A549 (cell line): ENCODE measurements at regions not wholly inside any gene's neighbourhood (a gene's known extent, or its start where the extent isn't known, plus 50 kb on each side); places are given as distances from the start of the nearest gene placed in this dataset.
A peak's percentile ranks its signal among the peaks of the same experiment; 100 is the strongest.

Experiments
- ATAC-seq, 2 experiments: fragments of 200-7000 bp in 1 of 2; fragments of >200 bp in 1 of 2; cut with Nextera tagmentation in 1 of 2; cut with Tn5 transposase in 1 of 2; 3 replicates each; pipeline versions ENCODE4 v1.8.0 to v1.9.1; 2018 to 2020; ENCODE audit warnings: mild to moderate bottlenecking in 1 of 2, moderate library complexity in 1 of 2
- CTCF ChIA-PET: fragments of 300-600 bp; sonication (Branson Sonifier 250); formaldehyde crosslinking; extraction: SDS; loops from one replicate; lab custom pipeline; 2021; ENCODE audit warnings: antibody characterized with exemption, inconsistent platforms; lab: Yijun Ruan, JAX
- POLR2A ChIA-PET: fragments of 350-600 bp; formaldehyde crosslinking; extraction: SDS; loops from one replicate; lab custom pipeline; 2021; ENCODE audit warnings: antibody characterized with exemption, inconsistent platforms; lab: Yijun Ruan, JAX
- DNase-seq, 2 experiments: peaks; one replicate each; pipeline versions ENCODE4 v3.0.0 to v3.0.0-alpha.2; 2011 to 2016; ENCODE audit warnings: low read depth in 1 of 2, low spot score in 1 of 2
- FAIRE-seq: peaks from 2 replicates; lab custom pipeline; 2011; peaks lifted over from hg19 to GRCh38; lab: Jason Lieb, UNC
- H3K27ac ChIP-seq, 2 experiments: fragments of >200 bp; sonication (Bioruptor Twin); formaldehyde crosslinking; 3 replicates each; pipeline ENCODE4 v1.5.1; 2016 to 2017
- H3K4me1 ChIP-seq: fragments of >200 bp; sonication (Bioruptor Twin); formaldehyde crosslinking; 3 replicates; pipeline ENCODE4 v1.6.1; 2016
- H3K4me2 ChIP-seq: fragments of >200 bp; sonication (Bioruptor Twin); formaldehyde crosslinking; 3 replicates; pipeline ENCODE4 v1.6.1; 2016
- H3K4me3 ChIP-seq: fragments of >200 bp; sonication (Bioruptor Twin); formaldehyde crosslinking; 3 replicates; pipeline ENCODE4 v1.5.1; 2016
- H3K9me3 ChIP-seq: fragments of >200 bp; sonication (Bioruptor Twin); formaldehyde crosslinking; 3 replicates; pipeline ENCODE4 v1.6.1; 2016
- CBX8 ChIP-seq: fragments of 200-600 bp; sonication (generic); IDR thresholded peaks from 2 replicates; pipeline ENCODE4 v1.6.1; 2016
- CHD2 ChIP-seq: fragments of 150-350 bp; IDR thresholded peaks from 2 replicates; pipeline ENCODE4 v1.6.1; 2014; ENCODE audit warnings: low read length; ENCODE audit not compliant: partially characterized antibody
- EHF ChIP-seq: fragments of 250-450 bp; sonication (Bioruptor Pico); IDR thresholded peaks from 2 replicates; pipeline ENCODE4 v1.5.0; 2020; ENCODE audit warnings: mild to moderate bottlenecking
- EP300 ChIP-seq, 2 experiments: fragments of >200 bp; sonication (Bioruptor Twin); formaldehyde crosslinking; IDR thresholded peaks; 2 replicates in 1 of 2; 3 replicates in 1 of 2; pipeline ENCODE4 v1.6.1; 2016 to 2017
- ESRRA ChIP-seq: fragments of 150-350 bp; IDR thresholded peaks from 2 replicates; pipeline ENCODE4 v1.6.1; 2014; ENCODE audit warnings: mild to moderate bottlenecking, low read length, borderline replicate concordance
- HDAC2 ChIP-seq: fragments of 200-600 bp; sonication (generic); IDR thresholded peaks from 2 replicates; pipeline ENCODE4 v1.6.1; 2016
- HES2 ChIP-seq: fragments of >200 bp; sonication (Bioruptor Twin); formaldehyde crosslinking; IDR thresholded peaks from 2 replicates; pipeline ENCODE4 v1.6.1; 2016
- HEYL ChIP-seq: fragments of 250-450 bp; sonication (Bioruptor Pico); IDR thresholded peaks from 2 replicates; pipeline ENCODE4 v1.8.0; 2021; ENCODE audit warnings: mild to moderate bottlenecking, moderate library complexity
- MAX ChIP-seq: IDR thresholded peaks from 2 replicates; pipeline ENCODE4 v1.6.1; 2012
- MAZ ChIP-seq: fragments of 150-350 bp; IDR thresholded peaks from 2 replicates; pipeline ENCODE4 v1.6.1; 2014; ENCODE audit warnings: antibody characterized with exemption, low read depth, low read length, borderline replicate concordance
- NPAS2 ChIP-seq: fragments of 250-450 bp; sonication (Bioruptor Pico); IDR thresholded peaks from 2 replicates; pipeline ENCODE4 v1.8.0; 2022; ENCODE audit warnings: mild to moderate bottlenecking, moderate library complexity, borderline replicate concordance
- POLR2A ChIP-seq: IDR thresholded peaks from 2 replicates; pipeline ENCODE4 v1.6.1; 2012; ENCODE audit warnings: mild to moderate bottlenecking, low read length
- POLR2AphosphoS2 ChIP-seq: conservative IDR thresholded peaks from 2 replicates; pipeline ENCODE4 v1.6.1; 2012; ENCODE audit warnings: low read length, improper control_type of control experiment, inconsistent platforms
- RAD21 ChIP-seq, 2 experiments: fragments of >200 bp in 1 of 2; sonication (Bioruptor Twin) in 1 of 2; formaldehyde crosslinking in 1 of 2; IDR thresholded peaks in 1 of 2; conservative IDR thresholded peaks in 1 of 2; 2 replicates in 1 of 2; 3 replicates in 1 of 2; pipeline ENCODE4 v1.6.1; 2012 to 2018; ENCODE audit warnings: inconsistent platforms in 1 of 2
- RFX5 ChIP-seq: fragments of 450-650 bp; IDR thresholded peaks from 2 replicates; pipeline ENCODE4 v1.7.1; 2014; ENCODE audit warnings: antibody characterized with exemption, mild to moderate bottlenecking, moderate library complexity
- RNF2 ChIP-seq: fragments of 200-600 bp; sonication (generic); IDR thresholded peaks from 2 replicates; pipeline ENCODE4 v1.6.1; 2016; ENCODE audit warnings: low read depth, mild to moderate bottlenecking, antibody characterized with exemption, moderate library complexity, borderline replicate concordance
- SMC3 ChIP-seq: fragments of >200 bp; sonication (Bioruptor Twin); formaldehyde crosslinking; IDR thresholded peaks from 3 replicates; pipeline ENCODE4 v1.6.1; 2018; ENCODE audit warnings: inconsistent platforms
- TFCP2L1 ChIP-seq: fragments of 250-450 bp; sonication (Bioruptor Pico); IDR thresholded peaks from 2 replicates; pipeline ENCODE4 v1.5.0; 2021; ENCODE audit warnings: mild to moderate bottlenecking
- TP53 ChIP-seq: fragments of 250-450 bp; sonication (Bioruptor Pico); IDR thresholded peaks from 2 replicates; pipeline ENCODE4 v1.5.0; 2021; ENCODE audit warnings: mild to moderate bottlenecking, moderate library complexity
- ZNF302 ChIP-seq: fragments of 250-450 bp; sonication (Bioruptor Pico); IDR thresholded peaks from 2 replicates; pipeline ENCODE4 v1.9.0; 2021; ENCODE audit warnings: inconsistent platforms, mild to moderate bottlenecking, moderate library complexity
- WGBS: methylation state at CpG from one replicate; pipeline ENCODE4 v1.1.6; 2017; ENCODE audit errors: missing lambda C conversion rate; 5-methylcytosine and 5-hydroxymethylcytosine counted together
- TF ChIP-seq, protein P1 (sequence below): IDR thresholded peaks from 2 replicates; pipeline ENCODE4 v1.6.1; 2012; ENCODE audit warnings: low read depth, borderline replicate concordance
- TF ChIP-seq, protein P2 (sequence below): fragments of >200 bp; sonication (Bioruptor Twin); formaldehyde crosslinking; IDR thresholded peaks from 3 replicates; pipeline ENCODE4 v1.5.1; 2016
- TF ChIP-seq, protein P3 (sequence below): fragments of >200 bp; sonication (Bioruptor Twin); formaldehyde crosslinking; IDR thresholded peaks from 3 replicates; pipeline ENCODE4 v1.6.1; 2016

GRCh38 chr1:87595384-87595781, 266.7 kb downstream of the LMO4 start:
- CTCF ChIA-PET = no interaction called here
- FAIRE-seq = no peak
- Histone ChIP-seq H3K4me3 (no peak overlapping the region), H3K27ac (no peak overlapping the region), H3K4me2 (no peak overlapping the region), H3K9me3 (no peaks in the 10 kb centered on the region), H3K4me1 (peaks cover 1% of the 10 kb centered on the region; the same call in 2 of the 3 replicates)
- no peak for DNase-seq
- POLR2A ChIA-PET = no interaction called here
- TF ChIP-seq POLR2AphosphoS2 = no peak
- no peak for ATAC-seq
- WGBS = 95% methylated on average over 1 of the region's 3 CpGs

- no peaks in the 10 kb centered on the region for H3K9me3 ChIP-seq
- 73% methylated on average over 3 of the region's 3 CpGs for WGBS
- ATAC-seq = peak in 1 of 2 experiments; percentile 40; a peak in 2 of 6 replicates
- no peak overlapping the region for H3K4me2 ChIP-seq
- FAIRE-seq = no peak
- no peak overlapping the region for H3K4me3 ChIP-seq
- CTCF ChIA-PET = no interaction called here
- H3K4me1 ChIP-seq = peaks cover 9% of the 10 kb centered on the region; the same call in 2 of the 3 replicates
- POLR2A ChIA-PET = no interaction called here
- no peak for TF ChIP-seq MAZ
- TF ChIP-seq EHF (CRISPR knock-in tag) = no peak
- TF ChIP-seq, protein P1, sequence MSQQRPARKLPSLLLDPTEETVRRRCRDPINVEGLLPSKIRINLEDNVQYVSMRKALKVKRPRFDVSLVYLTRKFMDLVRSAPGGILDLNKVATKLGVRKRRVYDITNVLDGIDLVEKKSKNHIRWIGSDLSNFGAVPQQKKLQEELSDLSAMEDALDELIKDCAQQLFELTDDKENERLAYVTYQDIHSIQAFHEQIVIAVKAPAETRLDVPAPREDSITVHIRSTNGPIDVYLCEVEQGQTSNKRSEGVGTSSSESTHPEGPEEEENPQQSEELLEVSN = no peak
- TF ChIP-seq RAD21 (conservative IDR thresholded peaks at IDR 0.05 in 1 of 2, IDR thresholded peaks at IDR 0.05 in 1 of 2) = 0 out of 5 replicates have a peak, but pooled peaks of 1 of the 2 experiments have one; percentile 6
- TF ChIP-seq TFCP2L1 (CRISPR knock-in tag) = no peak
- TF ChIP-seq EP300 (IDR thresholded peaks at IDR 0.05) = no peak
- peak in 1 of 2 experiments; percentile 25 for DNase-seq
- H3K27ac ChIP-seq = no peak overlapping the region
Measured at GRCh38 chr1:87598429-87598828, 269.7 kb downstream of the LMO4 start.

GRCh38 chr1:87599569-87599968, 270.9 kb downstream of the LMO4 start:
- CTCF ChIA-PET = no interaction called here
- POLR2A ChIA-PET = no interaction called here
- ATAC-seq = no peak

More at GRCh38 chr1:87599569-87599968, 270.9 kb downstream of the LMO4 start:
- no peak overlapping the region for H3K27ac ChIP-seq
- H3K9me3 ChIP-seq = no peaks in the 10 kb centered on the region
- no peak overlapping the region for H3K4me2 ChIP-seq
- 56% methylated on average over 2 of the region's 2 CpGs for WGBS
- no peak for DNase-seq
- no peak for TF ChIP-seq TP53
- no peak for TF ChIP-seq SMC3
- no peak for TF ChIP-seq HES2
- TF ChIP-seq ESRRA = no peak
- no peak for TF ChIP-seq CHD2
- TF ChIP-seq TFCP2L1 (CRISPR knock-in tag) = no peak
- no peak for TF ChIP-seq CBX8
- TF ChIP-seq EP300 (IDR thresholded peaks at IDR 0.05) = no peak
- TF ChIP-seq MAX = no peak
- TF ChIP-seq, protein P2, sequence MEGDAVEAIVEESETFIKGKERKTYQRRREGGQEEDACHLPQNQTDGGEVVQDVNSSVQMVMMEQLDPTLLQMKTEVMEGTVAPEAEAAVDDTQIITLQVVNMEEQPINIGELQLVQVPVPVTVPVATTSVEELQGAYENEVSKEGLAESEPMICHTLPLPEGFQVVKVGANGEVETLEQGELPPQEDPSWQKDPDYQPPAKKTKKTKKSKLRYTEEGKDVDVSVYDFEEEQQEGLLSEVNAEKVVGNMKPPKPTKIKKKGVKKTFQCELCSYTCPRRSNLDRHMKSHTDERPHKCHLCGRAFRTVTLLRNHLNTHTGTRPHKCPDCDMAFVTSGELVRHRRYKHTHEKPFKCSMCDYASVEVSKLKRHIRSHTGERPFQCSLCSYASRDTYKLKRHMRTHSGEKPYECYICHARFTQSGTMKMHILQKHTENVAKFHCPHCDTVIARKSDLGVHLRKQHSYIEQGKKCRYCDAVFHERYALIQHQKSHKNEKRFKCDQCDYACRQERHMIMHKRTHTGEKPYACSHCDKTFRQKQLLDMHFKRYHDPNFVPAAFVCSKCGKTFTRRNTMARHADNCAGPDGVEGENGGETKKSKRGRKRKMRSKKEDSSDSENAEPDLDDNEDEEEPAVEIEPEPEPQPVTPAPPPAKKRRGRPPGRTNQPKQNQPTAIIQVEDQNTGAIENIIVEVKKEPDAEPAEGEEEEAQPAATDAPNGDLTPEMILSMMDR = no peak
- no peak for TF ChIP-seq RFX5
- no peak for TF ChIP-seq HDAC2
- TF ChIP-seq RNF2 = no peak
- TF ChIP-seq HEYL (CRISPR knock-in tag) = no peak
- no peak for TF ChIP-seq POLR2A
- TF ChIP-seq NPAS2 (CRISPR knock-in tag) = no peak
- no peak for TF ChIP-seq ZNF302 (CRISPR knock-in tag)
- TF ChIP-seq, protein P1 = no peak
- TF ChIP-seq, protein P3, sequence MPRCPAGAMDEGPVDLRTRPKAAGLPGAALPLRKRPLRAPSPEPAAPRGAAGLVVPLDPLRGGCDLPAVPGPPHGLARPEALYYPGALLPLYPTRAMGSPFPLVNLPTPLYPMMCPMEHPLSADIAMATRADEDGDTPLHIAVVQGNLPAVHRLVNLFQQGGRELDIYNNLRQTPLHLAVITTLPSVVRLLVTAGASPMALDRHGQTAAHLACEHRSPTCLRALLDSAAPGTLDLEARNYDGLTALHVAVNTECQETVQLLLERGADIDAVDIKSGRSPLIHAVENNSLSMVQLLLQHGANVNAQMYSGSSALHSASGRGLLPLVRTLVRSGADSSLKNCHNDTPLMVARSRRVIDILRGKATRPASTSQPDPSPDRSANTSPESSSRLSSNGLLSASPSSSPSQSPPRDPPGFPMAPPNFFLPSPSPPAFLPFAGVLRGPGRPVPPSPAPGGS = no peak
- peaks cover 9% of the 10 kb centered on the region; the same call in 2 of the 3 replicates for H3K4me1 ChIP-seq
- no peak for FAIRE-seq
- no peak overlapping the region for H3K4me3 ChIP-seq
